NCI-H748 (cell line): ENCODE measurements at regions not wholly inside any gene's neighbourhood (a gene's known extent, or its start where the extent isn't known, plus 50 kb on each side); places are given as distances from the start of the nearest gene placed in this dataset.

Source experiments
- DNase-seq: peaks from one replicate; lab custom pipeline; 2025; ENCODE audit not compliant: unreplicated experiment; lab: John Stamatoyannopoulos, UW

DNA sequence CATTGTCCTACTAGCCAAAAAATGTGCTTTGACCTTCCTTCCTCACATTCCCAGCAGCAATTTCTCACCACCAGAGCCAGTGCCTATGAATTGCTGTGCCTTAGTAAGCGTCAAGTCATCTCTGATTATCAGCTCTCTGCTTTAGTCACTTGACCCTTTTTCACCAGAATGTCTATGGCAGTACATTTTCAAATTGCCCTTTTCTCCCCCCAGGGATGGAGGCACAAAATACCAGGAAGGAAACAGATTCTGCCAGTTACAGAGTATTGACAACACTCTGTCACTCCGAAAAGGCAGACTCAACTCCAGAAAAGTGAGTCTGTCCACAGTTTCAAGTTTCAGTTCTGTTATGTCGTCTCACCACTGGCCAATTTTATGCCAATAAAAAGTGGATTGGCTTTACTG lies 167.4 kb downstream of the TNFSF18 start:
- DNase-seq, result no peak

DNA sequence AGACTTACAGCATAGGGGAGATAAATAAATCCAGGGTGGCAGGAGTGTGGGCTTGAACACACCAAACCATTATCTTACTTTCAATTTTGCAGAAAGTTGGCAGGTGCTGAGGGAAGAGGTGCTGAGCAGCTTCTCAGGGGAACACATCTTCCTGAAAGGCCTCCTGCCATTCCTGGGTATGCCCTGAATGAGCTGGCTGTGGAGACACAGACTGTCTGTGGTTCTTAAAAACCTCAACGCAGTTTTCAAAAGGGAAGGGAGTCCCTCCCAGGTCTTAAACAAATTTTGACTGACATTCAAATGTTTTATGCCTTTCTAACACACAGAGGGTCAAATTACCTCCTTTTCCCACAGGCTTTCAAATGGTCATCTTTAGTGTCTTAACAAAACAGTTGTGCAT lies 166.9 kb downstream of the TNFSF18 start:
- no peak for DNase-seq

DNA sequence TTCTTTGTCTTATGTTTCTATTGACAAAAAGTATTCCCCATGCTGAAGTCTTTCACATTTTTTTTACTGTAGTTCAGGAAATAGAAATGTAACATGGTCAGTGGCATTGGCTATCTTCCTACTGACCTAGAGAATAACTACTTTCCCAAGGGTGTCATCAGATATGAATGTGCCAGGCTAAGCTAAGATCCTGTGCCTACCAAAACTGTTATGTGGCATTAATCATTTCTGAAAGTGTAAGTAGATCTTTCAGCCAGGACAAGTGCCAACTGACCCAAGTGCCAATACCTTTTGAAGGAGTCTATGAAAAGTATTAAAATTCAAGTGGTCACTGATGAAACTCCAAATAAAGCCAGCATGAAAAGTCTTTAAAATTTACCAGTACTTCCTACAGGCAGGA lies 165.3 kb downstream of the TNFSF18 start:
- DNase-seq, result no peak

DNA sequence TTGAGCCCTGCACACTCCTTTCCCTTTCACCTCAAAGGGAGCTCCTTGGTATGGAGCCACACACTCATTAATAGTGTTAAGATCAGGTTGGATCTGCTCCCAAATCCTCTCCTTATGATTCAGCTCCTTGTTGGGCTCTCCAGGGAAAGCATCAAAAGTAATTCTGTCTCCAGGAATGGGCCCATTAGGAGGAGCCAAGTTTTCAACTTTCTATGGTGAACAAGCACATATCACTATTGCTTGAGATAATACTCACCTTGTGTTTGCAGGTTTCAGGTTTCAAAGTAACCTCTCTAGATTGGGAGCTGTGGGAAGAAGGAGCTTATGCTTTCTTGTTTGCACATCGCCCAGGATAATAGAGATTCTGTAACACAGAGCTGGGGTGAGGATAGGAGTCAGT lies 164.8 kb downstream of the TNFSF18 start:
- no peak for DNase-seq

DNA sequence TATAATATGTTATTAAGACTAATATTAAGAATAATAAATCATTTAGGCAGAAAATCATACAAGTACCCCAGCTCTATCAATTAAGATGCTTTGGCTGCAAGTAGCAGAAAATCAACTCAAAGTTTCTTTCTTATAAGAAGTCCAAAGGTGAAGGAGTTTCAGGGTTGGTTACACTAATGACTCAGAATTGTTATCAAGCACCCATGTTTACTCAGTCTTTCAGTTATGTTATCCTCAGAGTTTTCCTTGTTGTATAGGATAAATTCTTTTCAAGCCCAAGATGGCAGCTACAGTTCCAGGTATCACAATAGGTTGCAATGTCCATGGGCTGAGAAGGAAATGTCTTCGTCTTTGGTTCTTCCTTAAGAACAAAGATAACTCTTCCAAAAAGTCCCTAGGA lies 163.6 kb downstream of the TNFSF18 start:
- DNase-seq, result no peak

DNA sequence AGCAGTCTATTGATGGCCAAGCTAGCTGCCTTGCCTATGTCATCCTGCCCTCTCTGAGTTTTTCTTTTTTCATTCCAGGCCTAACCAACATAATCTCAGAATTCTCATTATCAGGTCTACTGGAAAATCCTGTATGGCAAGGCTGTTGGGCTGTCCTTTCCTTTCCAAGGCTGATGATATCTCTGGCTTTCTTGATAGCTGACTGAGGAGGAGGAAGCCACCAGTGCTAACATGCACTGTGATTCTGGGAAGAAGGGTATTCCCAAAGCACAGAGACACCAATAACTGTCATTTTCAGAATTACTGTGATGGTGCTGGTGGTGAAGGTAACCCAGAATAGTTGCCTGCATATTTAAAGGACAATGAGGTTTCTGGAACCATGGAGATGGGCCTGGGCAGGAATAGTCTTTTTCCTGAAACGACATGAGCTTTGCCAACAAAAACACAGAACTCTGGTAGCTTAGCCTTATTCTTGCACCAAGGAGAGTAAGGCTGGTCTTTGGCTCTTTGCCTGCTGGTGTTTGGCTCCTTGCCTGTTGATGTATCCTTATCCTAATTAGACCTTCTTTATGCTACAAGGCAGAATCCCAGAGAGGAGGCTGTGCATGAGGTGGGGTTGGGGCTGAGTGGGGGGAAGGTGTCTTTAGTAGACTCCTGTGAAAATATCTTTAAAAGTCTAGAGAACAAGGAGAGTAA lies 157.4 kb downstream of the TNFSF18 start:
- DNase-seq, result no peak

DNA sequence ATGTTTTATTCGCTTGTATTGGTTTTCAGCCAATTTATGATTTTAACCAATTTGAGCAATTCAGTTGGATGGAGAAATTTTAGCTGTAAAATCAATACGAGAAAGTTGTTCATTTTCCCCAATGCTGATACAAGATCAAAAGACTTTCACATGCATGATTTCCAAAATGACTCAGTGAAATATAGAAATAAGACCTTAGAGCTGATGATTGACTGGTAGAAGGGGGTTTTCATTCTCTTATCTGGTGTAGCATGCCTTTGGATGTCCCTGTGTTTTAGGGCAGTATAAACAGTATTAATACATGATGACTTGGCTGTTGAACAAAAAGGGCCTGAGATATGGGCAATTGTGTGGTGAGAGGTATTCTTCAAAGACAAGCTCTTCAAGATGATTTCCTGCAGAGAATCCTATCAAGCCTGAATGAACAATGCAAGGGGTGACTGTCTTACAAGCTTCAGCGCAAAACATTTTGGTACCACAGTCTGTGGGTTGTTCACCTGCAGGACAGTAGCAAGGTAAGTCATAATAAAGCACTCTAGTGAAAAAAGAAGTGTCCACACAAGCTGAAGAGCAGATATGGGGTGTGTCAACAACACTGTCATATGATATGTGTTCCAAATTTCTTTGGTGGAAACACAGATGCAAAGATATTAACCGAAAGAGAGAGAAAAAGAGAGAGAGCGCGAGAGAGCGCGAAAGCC lies 156.2 kb downstream of the TNFSF18 start:
- DNase-seq, result no peak

GRCh38 chr1:172895050-172895460 lies 155.7 kb downstream of the TNFSF18 start:
- no peak for DNase-seq

DNA sequence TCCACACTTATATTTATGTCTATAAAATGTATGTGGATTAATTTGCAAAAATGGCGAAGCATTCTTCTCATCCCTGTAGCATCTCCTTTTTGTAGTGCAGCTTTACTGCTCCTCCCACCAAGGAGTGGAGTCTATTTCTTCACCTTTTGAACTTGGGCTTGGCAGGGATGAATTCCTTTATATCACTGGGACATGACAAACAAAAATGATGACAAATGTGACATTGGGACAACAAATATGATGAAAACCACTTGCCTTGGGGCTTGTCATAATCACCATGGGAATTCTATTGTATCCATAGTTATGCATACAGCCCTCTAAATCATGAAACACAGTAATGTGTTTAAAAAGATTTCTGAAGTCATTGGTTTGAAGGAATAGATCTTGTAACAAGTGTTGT lies 155.0 kb downstream of the TNFSF18 start:
- no peak for DNase-seq

GRCh38 chr1:172897738-172898137 lies 153.0 kb downstream of the TNFSF18 start:
- DNase-seq, result no peak

DNA sequence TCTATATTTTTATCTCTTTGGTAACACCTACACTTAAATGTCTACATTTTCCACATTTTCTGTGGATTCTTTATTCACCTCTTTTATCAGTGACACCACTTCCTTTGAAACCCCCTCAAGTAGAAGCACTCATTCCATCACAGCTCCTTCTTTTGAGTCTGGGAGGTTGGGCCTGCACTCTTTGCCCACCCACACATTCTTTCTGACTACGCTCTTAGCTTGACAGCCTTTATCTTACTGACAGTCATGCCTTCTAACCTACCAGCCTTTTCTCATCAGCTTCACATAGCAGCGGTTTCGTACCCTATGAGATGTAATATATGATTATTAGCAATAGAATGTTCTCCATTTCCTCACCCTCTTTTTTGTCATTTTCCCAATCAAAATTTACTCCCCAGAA lies 151.9 kb downstream of the TNFSF18 start:
- no peak for DNase-seq

GRCh38 chr1:172900376-172900997 lies 150.3 kb downstream of the TNFSF18 start:
- DNase-seq, result no peak

DNA sequence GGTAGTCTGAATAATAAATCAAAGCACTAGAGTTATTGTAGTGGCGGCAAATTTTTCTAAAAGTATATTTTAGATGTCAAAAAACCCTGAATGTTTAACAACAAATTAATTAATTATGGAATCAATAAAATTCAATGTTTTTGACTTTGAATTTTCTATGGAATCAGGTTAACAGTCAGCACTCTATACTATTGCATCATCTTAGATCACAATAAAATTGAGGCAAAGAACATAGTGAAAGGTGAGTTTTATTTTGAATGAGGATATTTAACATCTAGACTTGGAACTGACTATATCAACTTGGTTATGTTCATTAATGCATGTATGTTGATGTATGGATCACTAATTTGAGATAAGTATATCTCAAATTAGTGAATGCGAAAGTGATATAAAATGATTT lies 148.5 kb downstream of the TNFSF18 start:
- DNase-seq, result no peak

- no peak for DNase-seq
Observed at GRCh38 chr1:172902861-172903381, 147.8 kb downstream of the TNFSF18 start.

DNA sequence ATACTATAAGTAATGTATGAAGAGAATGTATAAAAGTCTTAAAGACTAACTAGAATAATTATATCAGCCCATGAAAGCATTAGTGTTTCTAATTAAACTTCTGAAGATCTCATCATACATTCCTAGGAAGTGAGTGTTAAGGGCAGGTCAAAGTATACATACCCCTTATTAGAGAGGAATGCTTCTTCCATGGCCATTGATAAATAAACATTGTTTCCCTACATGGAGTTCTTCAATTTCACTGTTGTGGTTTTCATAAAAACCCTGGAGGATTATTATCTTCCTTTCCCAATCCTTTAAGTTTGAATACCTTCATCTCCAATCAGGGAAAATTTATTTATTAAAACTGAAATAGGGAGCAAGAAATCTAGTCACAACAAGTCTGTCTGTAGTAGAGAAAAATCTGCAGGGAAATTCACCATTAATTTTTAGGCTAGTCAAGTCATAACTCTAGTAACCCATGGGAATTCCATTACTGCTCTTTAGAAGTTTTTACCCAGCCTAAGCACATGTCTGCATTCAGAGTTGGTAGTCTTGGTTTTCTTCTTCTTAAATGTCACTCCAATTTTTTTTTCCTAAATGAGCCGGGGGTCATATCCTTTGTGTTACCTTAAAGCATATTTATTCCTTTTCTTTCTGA lies 147.0 kb downstream of the TNFSF18 start:
- no peak for DNase-seq

DNA sequence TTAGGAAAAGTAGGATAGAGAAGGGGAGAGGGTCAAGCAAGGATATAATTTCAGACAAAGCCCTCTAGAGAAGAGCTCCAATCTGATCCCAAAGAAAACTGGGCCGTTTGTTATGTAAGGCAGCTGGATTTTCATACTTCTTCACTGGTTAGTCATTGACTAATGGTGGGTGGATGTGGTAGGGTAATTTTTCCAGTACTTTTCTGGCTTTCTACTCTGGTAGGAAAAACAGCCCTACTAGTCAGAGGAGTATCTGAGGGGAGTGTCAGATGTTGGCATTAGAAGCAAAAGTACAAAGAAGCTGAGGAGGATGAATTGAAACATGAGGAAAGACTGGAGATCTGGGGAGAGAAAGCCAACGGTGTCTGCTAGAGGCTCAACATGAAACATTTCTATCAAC lies 145.3 kb downstream of the TNFSF18 start:
- DNase-seq, result no peak

- no peak for DNase-seq
Observed at GRCh38 chr1:172906778-172907592, 143.8 kb downstream of the TNFSF18 start.

DNA sequence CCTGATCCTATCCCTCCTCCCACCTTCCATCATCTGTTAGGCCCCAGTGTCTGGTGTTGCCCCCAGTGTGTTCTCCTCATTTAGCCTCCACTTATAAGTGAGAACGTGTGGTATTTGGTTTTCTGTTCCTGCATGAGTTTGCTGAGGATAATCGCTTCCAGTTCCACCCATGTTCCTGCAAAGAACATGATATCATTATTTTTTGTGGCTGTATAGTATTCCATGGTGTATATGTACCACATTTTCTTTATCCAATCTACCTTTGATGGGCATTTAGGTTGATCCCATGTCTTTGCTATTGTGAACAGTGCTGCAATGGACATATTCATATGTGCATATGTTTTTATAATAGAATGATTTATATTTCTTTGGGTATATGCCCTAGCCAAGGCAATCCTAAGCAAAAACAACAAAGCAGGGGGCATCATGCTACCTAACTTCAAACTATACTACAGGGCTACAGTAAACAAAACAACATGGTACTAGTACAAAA lies 142.9 kb downstream of the TNFSF18 start:
- no peak for DNase-seq

GRCh38 chr1:172909606-172910326 lies 141.0 kb downstream of the TNFSF18 start:
- DNase-seq, result no peak

DNA sequence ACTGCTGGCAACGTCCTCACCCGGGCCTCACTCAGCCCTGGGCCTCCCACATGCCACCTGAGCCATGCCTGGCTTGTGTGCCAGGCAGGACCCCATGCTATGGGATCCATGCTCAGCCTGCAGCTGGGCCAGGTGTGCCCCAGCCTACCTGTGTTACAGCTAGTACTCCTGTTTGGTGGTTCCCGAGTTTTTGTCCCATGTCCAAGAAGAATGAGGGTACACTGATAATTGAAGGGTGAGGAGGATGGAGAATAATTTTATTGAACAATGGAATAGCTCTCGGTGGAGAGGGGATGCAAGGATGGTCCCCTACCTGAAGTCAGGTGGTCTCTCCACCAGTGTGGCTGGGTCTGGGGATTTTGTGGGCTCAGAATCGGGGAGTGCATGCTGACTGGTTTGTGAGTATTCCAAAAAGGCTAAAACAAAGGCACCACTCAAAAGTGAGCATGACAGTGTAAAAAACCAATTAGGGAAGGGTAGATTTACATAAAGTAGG lies 137.9 kb downstream of the TNFSF18 start:
- no peak for DNase-seq
